ENCODE measurements at regions not wholly inside any gene's neighbourhood (a gene's known extent, or its start where the extent isn't known, plus 50 kb on each side); places are given as distances from the start of the nearest gene placed in this dataset.

DNA sequence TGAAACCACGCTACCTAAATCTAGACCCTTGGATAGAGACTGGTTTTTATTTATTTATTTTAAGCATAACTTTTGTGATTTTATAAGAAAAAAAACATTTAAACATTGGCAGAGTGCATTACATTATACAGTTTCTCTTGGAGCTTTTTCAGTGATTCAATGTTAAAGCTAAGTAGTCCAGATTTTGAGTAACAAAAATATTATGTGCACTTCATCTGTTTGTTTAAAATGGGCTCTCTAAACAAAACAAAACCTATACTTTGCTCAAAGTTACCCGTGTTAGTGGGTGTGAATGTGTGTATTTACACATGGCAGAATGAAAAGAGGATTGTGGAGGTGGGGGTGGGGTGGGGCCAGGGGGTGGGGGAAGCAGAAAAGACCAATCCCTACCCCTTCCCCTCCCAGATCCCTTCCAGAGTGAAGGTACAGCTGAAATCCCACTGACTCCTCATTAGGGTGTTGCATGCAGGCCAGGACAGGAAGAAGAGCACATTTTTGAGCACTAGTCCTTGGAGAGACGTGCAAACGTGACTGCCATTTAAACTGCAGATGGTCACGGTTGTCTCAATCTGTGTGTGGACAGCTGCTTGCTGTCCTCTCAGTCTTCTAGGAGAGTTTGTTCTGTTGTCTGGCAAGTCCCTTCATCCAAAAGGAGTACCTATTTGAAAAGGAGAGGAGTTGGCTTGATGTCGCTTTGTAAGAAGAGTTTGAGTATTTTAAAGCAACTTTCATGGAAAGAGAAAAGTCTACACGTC lies 303.0 kb downstream of the ICOS start:
- TF ChIP-seq, protein P1, sequence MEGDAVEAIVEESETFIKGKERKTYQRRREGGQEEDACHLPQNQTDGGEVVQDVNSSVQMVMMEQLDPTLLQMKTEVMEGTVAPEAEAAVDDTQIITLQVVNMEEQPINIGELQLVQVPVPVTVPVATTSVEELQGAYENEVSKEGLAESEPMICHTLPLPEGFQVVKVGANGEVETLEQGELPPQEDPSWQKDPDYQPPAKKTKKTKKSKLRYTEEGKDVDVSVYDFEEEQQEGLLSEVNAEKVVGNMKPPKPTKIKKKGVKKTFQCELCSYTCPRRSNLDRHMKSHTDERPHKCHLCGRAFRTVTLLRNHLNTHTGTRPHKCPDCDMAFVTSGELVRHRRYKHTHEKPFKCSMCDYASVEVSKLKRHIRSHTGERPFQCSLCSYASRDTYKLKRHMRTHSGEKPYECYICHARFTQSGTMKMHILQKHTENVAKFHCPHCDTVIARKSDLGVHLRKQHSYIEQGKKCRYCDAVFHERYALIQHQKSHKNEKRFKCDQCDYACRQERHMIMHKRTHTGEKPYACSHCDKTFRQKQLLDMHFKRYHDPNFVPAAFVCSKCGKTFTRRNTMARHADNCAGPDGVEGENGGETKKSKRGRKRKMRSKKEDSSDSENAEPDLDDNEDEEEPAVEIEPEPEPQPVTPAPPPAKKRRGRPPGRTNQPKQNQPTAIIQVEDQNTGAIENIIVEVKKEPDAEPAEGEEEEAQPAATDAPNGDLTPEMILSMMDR (IDR thresholded peaks at IDR 0.05): no peak
- Histone ChIP-seq H3K4me3 (no peak overlapping the region), H3K27ac (no peak overlapping the region), H3K4me1 (no peaks in the 10 kb centered on the region), H3K27me3 (no peaks in the 10 kb centered on the region), H3K9me3 (no peaks in the 10 kb centered on the region), H3K36me3 (no peaks in the 10 kb centered on the region)
- intact Hi-C loops (cut with DNase I): no loop called here
- DNase-seq (no peak), ATAC-seq (no peak)

DNA sequence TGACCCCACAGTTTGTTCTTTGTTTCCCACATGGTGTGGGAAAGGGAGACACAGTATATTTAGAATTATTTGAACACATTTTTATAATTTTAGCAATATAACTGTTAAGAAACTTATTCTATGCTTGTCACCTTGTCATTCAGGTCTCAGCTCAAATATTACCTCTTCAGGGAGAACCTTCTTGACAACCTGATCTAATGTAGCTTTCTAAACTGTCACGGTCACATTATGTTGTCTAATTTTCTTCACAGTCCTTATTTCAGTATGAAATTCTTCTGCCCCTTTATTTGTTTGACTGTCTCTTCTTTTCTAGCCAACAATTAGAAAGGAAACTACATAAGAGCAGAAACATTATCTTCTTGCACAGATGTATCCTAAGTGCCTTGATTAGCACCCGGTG lies 304.3 kb upstream of the PARD3B start:
- no peaks in the 10 kb centered on the region for H3K9me3 ChIP-seq
- intact Hi-C loops (cut with DNase I): no loop called here
- H3K27ac ChIP-seq: no peak overlapping the region
- H3K4me1 ChIP-seq: no peaks in the 10 kb centered on the region
- no peak overlapping the region for H3K4me3 ChIP-seq
- H3K36me3 ChIP-seq: no peaks in the 10 kb centered on the region
- TF ChIP-seq, protein P1 (IDR thresholded peaks at IDR 0.05): no peak
- no peaks in the 10 kb centered on the region for H3K27me3 ChIP-seq
- no peak for DNase-seq
- ATAC-seq: no peak

DNA sequence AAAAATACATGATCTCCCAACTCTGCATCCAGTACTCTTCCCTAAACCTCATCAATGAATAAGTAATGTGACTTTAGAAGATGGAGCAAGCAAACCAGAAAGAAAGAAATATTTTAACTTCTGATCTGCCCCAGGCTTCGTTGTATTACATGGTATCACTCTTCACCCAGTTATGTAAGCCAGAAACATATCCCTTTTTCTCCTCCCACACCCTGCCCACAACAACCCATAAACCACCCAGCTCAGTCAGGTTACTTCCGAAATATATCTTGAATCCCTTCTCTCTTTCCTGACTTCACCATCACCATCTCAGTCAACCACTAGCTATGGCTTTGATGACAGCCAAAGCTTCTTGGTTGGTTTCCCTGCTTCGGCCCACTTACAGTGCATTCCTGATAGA lies 295.8 kb upstream of the PARD3B start:
- ATAC-seq (no peak), DNase-seq (no peak)
- TF ChIP-seq, protein P1 (IDR thresholded peaks at IDR 0.05): no peak
- Histone ChIP-seq H3K4me1 (no peaks in the 10 kb centered on the region), H3K27me3 (no peaks in the 10 kb centered on the region), H3K27ac (no peak overlapping the region), H3K9me3 (no peaks in the 10 kb centered on the region), H3K36me3 (no peaks in the 10 kb centered on the region), H3K4me3 (no peak overlapping the region)
- intact Hi-C loops (cut with DNase I): no loop called here

DNA sequence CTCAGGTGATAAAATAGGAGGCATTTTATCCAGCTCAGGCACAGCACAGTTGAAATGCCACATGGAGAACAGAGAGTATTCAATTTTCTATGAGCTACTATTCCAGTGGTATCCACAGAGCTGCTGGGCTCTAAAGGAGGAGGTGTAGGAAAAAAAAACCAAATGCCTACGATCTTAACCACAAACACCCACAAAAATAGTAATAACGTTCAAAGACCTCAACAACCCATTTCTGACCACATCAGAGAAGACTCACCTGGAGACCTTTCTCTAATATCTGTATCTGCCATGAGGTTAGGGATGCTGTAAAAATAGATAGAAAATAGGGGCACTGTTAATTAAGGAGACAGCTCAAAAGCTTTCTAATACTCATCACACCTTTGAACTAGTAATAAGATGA lies 294.6 kb upstream of the PARD3B start:
- no peak overlapping the region for H3K27ac ChIP-seq
- H3K27me3 ChIP-seq: no peaks in the 10 kb centered on the region
- no peaks in the 10 kb centered on the region for H3K4me1 ChIP-seq
- intact Hi-C loops (cut with DNase I): no loop called here
- H3K4me3 ChIP-seq: no peak overlapping the region
- no peaks in the 10 kb centered on the region for H3K36me3 ChIP-seq
- DNase-seq: no peak
- H3K9me3 ChIP-seq: no peaks in the 10 kb centered on the region
- ATAC-seq: no peak
- TF ChIP-seq, protein P1 (IDR thresholded peaks at IDR 0.05): no peak

DNA sequence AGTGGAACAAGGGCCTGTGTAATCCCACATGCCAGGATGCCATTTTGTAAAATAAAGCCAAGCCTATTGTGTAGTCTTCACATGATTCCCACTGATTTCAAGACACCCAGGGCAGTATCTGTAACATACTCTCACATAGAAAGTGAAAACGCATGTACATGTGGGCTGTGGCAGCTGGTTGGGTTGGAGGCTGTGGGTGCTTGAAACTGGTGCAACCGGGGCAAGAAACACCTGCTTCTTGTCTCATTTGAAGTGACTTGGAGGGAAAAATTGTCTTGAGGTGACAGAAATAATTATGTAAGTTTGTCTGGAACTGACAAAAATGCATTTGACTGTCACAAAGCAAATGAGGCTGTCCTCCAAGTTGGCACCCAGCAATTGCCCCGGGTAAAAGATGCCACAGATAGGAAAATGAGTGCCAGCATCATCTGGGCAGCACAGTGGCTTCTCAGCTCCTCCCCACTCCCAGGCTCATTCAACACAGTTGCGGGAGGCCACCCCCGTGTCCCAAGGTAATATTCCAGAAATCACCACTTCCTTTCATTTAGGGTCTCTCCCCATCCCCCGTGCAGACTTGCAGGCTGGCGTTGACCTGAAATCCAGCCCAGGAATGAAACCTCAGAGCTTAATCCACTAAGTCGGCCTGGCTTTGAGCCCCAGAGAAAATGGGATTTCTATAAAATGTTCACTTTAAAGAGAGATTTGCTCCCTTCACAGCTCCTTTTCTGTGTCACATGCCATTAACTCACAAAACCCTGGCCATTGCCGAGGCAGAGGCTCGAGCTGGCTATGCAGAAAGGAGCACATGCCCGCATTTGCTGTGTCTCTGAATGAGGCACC lies 293.9 kb upstream of the PARD3B start:
- TF ChIP-seq, protein P1 (IDR thresholded peaks at IDR 0.05): no peak
- H3K27me3 ChIP-seq: no peaks in the 10 kb centered on the region
- peaks cover 0 to 1% of the 10 kb centered on the region in 2 donors for H3K4me1 ChIP-seq
- ATAC-seq (no peak), DNase-seq (no peak)
- intact Hi-C loops (cut with DNase I): no loop called here
- no peak overlapping the region for H3K4me3 ChIP-seq
- H3K27ac ChIP-seq: no peak overlapping the region
- H3K36me3 ChIP-seq: no peaks in the 10 kb centered on the region
- no peaks in the 10 kb centered on the region for H3K9me3 ChIP-seq
